HG03045 (cell line): ENCODE measurements at regions not wholly inside any gene's neighbourhood (a gene's known extent, or its start where the extent isn't known, plus 50 kb on each side); places are given as distances from the start of the nearest gene placed in this dataset.
"Not testable (repeated sequence)": the region's sequence is repeated elsewhere in the genome, so short reads cannot be mapped to it uniquely, and the experiment has no call there.

Source experiments
- ATAC-seq: cut with Tn5 transposase; IDR thresholded peaks from one replicate; pipeline ENCODE4 v1.9.1; 2021; ENCODE audit warnings: mild to moderate bottlenecking, moderate library complexity; ENCODE audit not compliant: unreplicated experiment

DNA sequence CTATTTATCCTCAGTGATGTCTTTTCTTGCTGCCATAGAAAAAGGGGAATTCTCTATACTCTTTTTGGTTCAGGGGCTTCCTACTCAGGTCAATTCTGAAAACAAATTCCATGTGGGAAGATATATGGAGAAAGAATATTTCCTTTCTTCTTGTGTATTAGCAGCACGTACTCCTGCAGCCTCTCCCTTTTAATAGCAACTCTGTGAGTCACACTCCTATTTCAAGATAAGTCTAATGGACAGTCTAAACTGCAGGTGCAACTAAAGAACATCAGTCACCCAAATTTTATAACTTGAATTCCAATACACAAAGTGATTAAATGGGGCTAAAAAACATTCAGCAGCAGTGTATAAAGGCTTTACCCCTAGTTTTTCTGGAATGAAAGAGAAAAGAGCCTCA is 942.2 kb downstream of the CNTNAP5 start:
- ATAC-seq: no peak

DNA sequence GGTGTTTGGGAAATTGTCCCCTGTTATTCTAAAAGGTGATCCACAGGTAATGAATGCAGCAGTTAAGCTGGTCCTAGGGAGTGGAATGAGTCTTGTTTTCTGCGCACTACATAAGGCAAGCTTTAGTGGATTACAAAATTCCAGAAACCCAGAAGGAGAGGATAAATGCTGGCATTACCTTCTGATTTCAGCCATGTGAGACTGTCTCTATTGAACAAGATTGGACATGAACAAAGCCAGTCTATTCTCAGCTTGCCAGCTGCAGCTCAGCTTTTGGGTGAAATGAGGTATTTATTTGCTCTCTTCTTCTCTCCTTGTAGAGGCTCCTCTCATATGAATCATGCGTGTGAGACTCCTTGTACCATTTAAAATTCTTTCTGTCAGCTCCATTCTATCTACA is 944.9 kb downstream of the CNTNAP5 start:
- no peak for ATAC-seq

DNA sequence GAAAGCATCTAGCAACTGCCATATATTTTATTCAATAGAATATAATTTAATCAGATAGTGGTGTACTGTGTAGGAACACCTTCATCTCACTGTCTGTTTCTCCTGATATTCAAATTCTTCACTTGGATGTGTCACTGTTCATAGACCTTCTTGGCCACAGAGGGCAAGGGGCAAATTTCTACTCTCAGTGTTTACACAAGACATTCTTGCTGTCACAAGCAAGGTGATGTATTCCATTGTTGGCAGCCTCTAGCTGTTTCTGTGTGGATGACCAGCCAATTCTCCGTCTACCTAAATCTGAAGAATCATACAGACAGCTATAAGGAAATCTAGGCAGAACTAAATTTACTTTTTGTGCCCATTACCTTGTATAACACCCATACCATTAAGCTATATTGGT is 948.3 kb downstream of the CNTNAP5 start:
- no peak for ATAC-seq

DNA sequence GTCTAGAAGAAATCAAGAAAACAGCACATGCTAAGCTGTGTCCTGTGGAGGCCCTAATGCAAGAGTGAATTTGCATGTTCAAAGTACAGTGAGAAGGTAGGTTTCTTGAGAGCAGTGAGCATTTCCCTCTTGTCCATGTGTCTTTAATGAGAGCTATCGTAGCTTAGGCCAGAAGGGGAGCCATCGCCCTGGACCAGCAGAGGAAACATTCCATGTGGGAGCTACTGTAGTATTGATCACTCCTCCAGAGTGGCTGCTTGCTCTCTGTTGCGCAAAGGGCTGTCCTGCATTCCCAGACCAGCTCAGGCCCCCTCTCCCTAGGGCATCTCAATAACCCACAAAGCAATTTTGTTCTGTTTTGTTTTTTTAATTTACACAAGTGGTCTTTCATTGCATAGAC is 950.1 kb downstream of the CNTNAP5 start:
- ATAC-seq: no peak

DNA sequence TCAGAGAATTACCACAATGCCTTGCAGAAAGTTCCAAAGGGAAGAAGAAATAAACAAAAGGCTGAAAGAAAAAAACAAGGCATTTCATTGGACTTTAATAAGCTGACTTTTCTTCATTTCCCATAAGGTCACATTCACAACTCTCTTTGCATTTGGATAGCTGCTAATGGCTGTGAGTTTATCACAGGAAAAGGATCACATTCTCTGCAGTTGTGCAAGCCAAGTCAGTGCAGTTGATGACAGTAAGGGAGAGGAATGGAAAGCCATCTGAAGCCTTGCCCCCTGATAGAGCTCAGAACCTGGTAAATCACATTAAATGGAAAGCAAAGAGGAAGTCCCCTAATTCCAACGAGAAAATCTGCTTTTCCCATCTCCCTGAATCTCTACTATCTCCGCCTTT is 950.6 kb downstream of the CNTNAP5 start:
- no peak for ATAC-seq

DNA sequence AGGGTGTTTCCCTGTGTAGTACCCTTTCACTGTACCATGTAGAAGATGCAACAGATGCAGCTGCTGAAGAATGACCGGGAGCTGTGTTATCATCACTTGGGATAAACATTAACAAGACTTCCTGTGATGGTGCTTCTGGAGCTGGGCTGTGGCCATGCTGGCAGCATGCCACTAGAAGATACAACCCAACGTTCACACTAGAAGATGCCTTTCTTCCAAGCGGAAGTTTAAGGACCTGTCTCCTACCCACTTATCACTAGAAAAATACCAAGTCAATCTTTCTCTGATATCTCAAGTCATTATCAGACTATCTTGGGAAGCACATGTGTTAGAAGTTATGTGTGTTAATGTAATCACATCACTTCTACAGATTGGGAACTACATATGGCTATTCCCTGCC is 953.5 kb downstream of the CNTNAP5 start:
- ATAC-seq: no peak

DNA sequence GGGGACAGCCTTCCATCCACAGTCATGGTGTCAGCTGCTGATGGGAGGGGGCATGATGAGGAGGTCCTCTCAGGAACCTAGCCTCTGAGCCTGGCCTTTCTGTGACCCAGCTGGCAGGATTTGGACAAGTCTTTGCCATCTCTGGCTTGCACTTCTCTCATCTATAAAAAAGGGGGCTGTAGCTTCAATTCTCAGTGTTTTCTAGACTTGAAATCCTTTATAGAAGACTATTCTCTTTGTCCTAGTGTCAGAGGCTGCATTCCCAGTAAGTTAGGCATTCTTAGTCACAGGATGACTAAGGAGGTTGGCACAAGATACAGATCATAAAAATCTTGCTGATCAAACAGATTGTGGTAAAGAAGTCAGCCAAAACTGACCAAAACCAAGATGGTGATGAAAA is 958.5 kb downstream of the CNTNAP5 start:
- ATAC-seq: no peak

DNA sequence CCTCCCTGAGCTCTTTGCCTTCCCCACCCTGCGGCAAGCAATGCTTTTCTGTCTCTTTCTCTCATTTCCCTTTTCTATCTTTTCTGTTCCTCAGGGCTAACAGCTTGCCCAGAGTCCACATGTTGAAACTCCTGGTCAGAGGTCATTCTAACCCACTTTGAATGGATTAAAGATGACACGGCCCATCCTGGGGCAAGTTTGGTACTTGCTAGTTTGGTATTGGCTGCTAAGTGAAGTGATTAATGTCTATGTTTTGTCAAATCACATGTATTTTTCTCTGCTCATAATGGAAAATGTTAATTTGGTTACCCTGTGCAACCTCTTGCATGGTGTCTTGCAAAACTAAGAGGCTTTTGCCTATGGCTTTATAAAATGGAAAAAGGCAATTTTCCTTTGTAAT is 960.2 kb downstream of the CNTNAP5 start:
- no peak for ATAC-seq

DNA sequence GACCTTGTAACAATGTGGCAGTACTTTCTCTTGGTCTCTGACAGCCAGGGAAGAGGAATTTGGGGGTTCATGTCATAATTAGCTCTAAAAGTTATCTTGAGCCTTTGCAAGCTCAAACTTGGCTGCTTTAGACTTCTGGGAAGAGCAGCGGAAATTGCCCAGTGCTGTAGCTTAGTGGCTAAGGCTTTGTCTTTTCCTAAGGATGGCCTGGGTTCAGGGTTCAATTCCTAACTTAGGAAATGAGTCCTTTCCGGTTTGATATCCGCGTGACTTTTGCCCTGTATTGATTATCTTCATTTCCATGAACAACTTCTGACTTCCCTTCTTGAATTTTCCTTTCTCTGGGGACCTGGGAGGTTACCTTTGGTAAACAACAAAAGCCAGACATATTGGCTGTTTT is 961.0 kb downstream of the CNTNAP5 start:
- no peak for ATAC-seq

DNA sequence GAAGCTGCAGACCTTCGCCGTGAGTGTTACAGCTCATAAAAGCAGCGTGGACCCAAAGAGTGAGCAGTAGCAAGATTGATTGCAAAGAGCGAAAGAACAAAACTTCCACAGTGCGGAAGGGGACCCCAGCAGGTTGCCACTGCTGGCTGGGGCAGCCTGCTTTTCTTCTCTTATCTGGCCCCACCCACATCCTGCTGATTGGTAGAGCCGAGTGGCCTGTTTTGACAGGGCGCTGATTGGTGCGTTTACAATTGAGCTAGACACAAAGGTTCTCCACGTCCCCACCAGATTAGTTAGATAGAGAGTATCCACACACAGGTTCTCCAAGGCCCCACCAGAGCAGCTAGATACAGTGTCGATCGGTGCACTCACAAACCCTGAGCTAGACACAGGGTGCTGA is 961.8 kb downstream of the CNTNAP5 start:
- not testable (repeated sequence) for ATAC-seq

DNA sequence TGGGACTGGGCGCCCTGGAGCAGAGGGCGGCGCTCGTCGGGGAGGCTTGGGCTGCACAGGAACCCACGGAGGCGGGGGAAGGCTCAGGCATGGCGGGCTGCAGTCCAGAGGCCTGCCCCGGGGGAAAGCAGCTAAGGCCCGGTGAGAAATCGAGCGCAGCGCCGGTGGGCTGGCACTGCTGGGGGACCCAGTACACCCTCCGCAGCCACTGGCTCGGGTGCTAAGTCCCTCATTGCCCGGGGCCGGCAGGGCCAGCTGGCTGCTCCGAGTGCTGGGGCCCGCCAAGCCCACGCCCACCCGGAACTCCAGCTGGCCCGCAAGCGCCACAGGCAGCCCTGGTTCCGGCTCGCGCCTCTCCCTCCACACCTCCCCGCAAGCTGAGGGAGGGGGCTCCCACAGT is 962.3 kb downstream of the CNTNAP5 start:
- not testable (repeated sequence) for ATAC-seq

DNA sequence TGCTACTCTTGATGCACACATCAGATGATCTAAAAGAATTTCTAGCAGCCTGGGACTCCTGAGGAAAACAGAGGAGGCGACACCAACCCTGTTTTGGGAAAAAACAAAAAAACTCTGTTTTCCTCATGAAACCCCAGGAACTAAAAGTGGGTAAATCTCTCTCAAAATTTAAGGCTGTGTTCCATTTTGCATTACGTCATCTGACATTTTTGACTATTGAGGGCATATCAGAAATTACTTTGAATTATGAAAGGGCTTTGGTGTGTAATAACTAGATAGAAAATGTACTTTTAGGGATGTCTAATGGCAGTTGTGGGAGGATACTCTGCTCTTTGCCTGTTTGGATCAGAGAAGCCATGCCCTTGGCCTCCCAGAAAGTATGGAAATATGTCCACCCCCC is 963.0 kb downstream of the CNTNAP5 start:
- ATAC-seq: no peak

DNA sequence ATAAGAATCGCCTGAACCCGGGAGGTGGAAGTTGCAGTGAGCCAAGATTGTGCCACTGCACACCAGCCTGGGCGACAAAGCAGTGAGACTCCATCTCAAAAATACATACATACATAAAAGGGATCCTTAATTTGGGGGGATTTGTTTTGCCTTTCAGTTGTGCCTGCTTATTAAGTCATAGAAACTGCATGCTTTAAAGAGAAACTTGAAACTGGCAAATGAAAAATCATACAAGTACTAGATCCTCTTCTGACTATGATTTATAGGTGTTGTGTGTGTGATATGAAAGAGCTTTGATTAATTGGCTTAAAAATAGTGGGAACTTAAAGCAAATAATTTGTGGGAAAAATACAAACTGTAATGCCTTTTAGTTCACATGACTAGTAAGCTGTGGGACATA is 963.7 kb downstream of the CNTNAP5 start:
- no peak for ATAC-seq

DNA sequence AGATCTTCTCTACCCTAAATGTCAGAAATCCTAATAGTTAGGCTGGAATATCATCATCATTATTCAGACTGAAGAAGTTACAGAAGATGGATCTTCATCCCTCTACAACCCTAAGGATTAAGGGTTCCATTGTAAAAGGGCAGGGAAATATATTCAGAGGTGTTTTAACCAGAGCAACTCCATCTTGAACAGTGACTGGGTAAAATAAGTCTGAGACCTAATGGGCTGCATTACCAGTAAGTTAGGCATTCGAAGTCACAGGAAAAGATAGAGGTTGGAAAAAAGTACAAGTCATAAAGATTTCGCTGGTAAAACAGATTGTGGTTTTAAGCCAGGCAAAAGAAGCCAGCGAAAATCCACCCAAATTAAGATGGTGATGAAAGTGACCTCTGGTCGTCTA is 968.7 kb downstream of the CNTNAP5 start:
- no peak for ATAC-seq

DNA sequence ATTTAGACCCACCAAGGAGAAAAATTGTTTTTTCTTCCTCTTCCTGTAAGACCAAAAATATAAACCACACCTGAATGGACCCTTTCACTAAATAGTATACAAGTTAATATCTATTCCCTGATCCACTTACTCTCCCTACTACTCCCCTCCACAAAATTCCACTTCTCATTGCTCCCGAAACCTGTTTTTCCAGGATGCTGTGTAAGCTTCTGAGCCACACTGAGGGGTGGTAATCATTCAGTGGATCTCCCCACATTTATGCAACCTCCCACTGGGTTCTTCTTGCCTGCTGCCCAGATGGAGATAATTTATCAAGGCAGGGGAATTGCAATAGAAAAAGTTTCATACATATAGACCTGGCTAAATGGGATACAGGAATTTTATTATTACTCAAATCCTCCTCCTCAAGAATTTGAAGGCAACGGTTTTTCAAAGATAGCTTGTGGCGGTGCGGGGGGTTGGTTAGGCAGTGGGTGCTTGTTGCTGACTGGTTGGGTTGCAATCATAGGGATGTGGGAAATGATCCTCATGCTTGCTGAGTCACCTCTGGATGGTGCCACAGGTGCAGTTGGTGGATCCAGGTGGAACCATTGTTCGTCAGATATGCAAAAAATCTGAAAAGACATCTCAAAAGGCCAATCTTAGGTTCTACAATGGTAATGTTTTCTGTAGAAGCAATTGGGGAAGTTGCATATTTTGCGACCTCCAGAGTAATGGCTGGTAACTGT is 970.3 kb downstream of the CNTNAP5 start:
- ATAC-seq: no peak

DNA sequence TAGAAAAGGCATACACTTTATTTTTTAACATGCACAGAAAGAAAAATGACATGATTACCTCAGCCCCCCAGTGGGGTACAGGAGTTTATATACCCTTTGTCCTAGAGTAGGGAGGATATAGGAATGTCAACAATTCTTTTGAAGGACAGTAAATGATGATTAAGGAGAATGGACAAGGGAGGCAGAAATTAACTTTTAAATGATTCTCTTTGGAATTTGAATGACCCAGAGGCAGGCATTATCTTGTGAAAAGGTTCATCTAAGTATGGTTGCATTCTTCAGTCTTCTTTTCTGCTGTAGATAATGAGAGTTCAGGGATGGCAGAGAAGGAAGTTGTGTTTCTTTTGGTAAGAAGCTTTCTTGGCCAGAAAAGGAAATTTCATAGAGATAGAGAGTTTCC is 971.3 kb downstream of the CNTNAP5 start:
- no peak for ATAC-seq

DNA sequence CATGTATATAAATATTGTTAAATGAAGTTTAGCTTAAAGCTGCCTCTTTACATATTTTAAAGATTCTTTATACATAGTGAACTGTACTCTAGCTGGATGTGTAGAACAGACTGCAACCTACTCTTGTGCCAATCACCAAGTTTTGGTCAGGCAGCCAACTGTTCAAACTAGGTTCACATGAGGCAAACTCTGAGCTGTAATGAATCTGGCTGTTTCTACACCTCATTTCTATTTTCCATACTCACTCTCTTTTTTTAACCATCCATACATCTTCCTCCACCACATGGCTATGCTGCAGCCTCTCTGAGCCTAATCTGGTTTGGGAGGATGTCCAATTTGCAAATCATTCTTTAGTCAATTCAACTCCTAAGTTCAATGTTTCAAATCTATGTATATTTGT is 974.8 kb downstream of the CNTNAP5 start:
- ATAC-seq: no peak

DNA sequence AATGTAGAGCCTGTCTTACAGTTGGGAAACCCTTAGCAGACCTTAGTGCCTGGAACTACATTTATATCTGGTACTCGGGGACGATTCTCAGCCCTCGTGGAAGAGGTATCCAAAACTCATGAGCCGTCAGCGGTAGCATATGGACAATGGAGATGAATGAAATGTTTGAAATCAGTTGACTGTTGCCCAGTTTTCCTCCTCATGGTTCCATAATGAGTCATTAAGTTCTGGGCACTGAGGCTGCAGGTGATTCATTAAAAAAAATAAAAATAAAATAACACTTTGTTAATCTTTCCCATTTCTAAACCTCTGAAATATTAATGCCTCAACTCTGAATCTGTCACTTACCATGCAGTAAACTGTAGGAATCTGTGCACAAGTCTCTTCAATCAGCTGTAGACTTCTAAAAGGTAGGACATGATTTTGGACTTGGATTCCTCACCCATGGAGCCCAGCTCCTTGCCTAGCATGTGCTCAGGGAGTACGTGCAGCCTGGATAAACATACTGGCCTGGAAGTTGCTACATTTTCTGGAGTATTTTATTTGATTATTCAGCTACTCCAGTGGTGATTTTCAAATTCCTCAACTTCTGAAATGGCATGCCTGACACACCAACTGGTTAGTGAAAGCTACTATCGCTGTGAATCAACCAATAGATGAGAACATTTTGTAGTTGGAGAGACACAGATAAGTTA is 979.2 kb downstream of the CNTNAP5 start:
- ATAC-seq: no peak

DNA sequence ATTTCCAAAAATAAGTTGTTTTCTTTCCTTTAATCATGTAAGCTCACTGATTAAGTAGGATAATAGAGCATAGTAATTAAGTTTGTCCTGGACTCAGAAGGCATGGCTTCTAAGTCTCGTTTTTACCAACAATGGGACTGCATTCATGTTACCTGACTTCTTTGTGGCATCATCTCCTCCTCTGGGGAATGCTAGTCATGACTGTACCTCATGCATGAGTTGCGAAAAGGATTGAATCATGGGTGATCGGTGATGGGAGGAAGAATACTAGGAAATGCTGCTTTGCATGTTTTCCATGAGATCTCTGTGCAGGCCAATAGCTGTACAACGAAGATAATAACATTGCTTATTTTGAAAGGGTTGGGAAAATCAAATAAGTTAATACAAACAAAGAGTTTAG is 981.6 kb downstream of the CNTNAP5 start:
- ATAC-seq: no peak

DNA sequence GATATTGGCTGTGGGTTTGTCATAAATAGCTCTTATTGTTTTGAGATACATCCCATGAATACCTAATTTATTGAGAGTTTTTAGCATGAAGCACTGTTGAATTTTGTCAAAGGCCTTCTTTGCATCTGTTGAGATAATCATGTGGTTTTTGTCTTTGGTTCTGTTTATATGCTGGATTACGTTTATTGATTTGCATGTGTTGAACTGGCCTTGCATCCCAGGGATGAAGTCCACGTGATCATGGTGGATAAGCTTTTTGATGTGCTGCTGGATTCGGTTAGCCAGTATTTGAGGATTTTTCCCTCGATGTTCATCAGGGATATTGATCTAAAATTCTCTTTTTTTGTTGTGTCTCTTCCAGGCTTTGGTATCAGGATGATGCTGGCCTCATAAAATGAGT is 1003.6 kb downstream of the CNTNAP5 start:
- not testable (repeated sequence) for ATAC-seq

DNA sequence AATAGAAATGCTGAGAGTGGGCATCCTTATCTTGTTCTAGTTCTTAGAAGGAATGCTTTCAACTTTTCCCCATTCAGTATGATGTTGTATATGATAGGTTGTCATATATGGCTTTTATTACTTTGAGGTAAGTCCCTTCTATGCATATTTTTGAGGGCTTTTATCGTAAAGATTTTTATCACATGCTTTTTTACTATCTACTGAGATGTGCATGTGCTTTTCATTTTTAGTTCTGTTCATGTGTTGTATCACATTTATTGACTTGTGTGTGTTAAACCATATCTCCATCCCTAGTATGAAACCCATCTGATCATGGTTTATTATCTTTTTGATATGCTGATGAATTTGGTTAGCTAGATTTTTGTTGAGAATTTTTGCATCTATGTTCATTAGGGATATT is 1008.8 kb downstream of the CNTNAP5 start:
- ATAC-seq: no peak

DNA sequence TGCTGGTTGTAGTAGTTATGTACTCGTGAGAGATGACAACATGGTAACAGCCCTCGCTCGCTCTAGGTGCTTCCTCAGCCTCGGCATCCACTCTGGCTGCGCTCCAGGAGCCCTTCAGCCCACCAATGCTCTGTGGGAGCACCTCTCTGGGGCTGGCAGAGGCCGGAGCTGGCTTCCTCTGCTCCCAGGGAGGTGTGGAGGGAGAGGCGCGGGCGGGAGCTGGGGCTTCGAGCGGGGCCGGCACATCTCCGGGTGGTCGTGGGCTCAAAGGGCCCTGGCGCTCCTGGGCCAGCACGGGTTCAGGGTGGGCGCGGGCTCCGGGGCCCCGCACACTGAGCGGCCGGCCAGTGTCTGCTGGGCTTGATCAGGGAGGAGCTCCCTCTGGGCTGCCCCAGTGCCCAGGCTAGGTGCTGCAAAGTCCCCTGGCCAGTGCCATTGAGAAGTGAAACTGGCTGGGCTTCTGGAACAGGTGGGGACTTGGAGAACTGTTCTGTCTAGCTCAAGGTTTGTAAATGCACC is 1012.1 kb downstream of the CNTNAP5 start:
- ATAC-seq: no peak

DNA sequence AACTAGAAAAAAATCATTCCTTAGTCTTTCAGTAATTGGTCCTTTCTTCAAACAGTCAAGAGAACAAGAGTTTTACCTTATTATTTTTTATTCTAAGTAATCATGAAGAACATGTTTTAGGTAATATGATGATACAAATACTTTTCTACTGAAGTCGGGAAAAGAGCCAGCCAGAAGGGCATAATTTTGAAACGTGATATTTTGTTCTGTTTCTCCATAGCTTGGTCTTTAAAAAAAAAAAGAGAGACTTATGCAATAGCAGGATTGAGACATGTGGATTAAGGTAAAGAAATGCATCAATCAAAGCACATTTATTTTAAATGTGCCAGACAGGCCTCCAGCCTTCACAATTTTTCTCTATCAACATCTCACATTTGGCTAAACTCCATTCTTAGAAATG is 1016.8 kb downstream of the CNTNAP5 start:
- ATAC-seq: no peak
